ENCODE measurements at regions not wholly inside any gene's neighbourhood (a gene's known extent, or its start where the extent isn't known, plus 50 kb on each side); places are given as distances from the start of the nearest gene placed in this dataset.
"Not testable (repeated sequence)": the region's sequence is repeated elsewhere in the genome, so short reads cannot be mapped to it uniquely, and the experiment has no call there.

- Histone ChIP-seq H3K27ac (no peak overlapping the region), H3K36me3 (no peaks in the 10 kb centered on the region), H3K9me3 (no peaks in the 10 kb centered on the region), H3K27me3 (no peaks in the 10 kb centered on the region), H3K4me3 (no peak overlapping the region), H3K4me1 (no peaks in the 10 kb centered on the region)
- no peak for TF ChIP-seq CTCF (IDR thresholded peaks at IDR 0.05)
- TF ChIP-seq POLR2A (IDR thresholded peaks at IDR 0.05) = no peak
- DNase-seq = no peak
- intact Hi-C loops (cut with DNase I; ENCODE audit: low total_unique reads) = no loop called here
Observed at GRCh38 chr11:44367452-44367851, 57.5 kb upstream of the ALX4 start.

- H3K27me3 ChIP-seq = no peaks in the 10 kb centered on the region
- H3K36me3 ChIP-seq = no peaks in the 10 kb centered on the region
- H3K4me3 ChIP-seq = no peak overlapping the region
- intact Hi-C loops (cut with DNase I; ENCODE audit: low total_unique reads) = no loop called here
- H3K27ac ChIP-seq = no peak overlapping the region
- H3K4me1 ChIP-seq = no peaks in the 10 kb centered on the region
- DNase-seq = no peak
- H3K9me3 ChIP-seq = no peaks in the 10 kb centered on the region
- no peak for TF ChIP-seq POLR2A (IDR thresholded peaks at IDR 0.05)
- no peak for TF ChIP-seq CTCF (IDR thresholded peaks at IDR 0.05)
Observed at GRCh38 chr11:44368886-44369285, 58.9 kb upstream of the ALX4 start.

GRCh38 chr11:44371042-44371441 lies 61.1 kb upstream of the ALX4 start:
- H3K36me3 ChIP-seq; DNase-seq; H3K4me1 ChIP-seq; H3K27ac ChIP-seq; H3K4me3 ChIP-seq; H3K9me3 ChIP-seq; intact Hi-C loops (cut with DNase I; ENCODE audit: low total_unique reads); H3K27me3 ChIP-seq: not testable (repeated sequence)

GRCh38 chr11:44371706-44372105 lies 61.8 kb upstream of the ALX4 start:
- Histone ChIP-seq H3K27me3 (no peaks in the 10 kb centered on the region), H3K36me3 (no peaks in the 10 kb centered on the region), H3K4me3 (no peak overlapping the region), H3K9me3 (no peaks in the 10 kb centered on the region), H3K27ac (no peak overlapping the region), H3K4me1 (no peaks in the 10 kb centered on the region)
- no peak for TF ChIP-seq CTCF (IDR thresholded peaks at IDR 0.05)
- no peak for TF ChIP-seq POLR2A (IDR thresholded peaks at IDR 0.05)
- intact Hi-C loops (cut with DNase I; ENCODE audit: low total_unique reads) = no loop called here
- DNase-seq = no peak

- no peaks in the 10 kb centered on the region for H3K27me3 ChIP-seq
- intact Hi-C loops (cut with DNase I; ENCODE audit: low total_unique reads) = no loop called here
- no peak overlapping the region for H3K4me3 ChIP-seq
- H3K9me3 ChIP-seq = no peaks in the 10 kb centered on the region
- no peaks in the 10 kb centered on the region for H3K36me3 ChIP-seq
- no peak overlapping the region for H3K27ac ChIP-seq
- no peak for DNase-seq
- no peak for TF ChIP-seq CTCF (IDR thresholded peaks at IDR 0.05)
- TF ChIP-seq POLR2A (IDR thresholded peaks at IDR 0.05) = no peak
- H3K4me1 ChIP-seq = no peaks in the 10 kb centered on the region
Observed at GRCh38 chr11:44372989-44373388, 63.0 kb upstream of the ALX4 start.

GRCh38 chr11:44374001-44374400 lies 64.1 kb upstream of the ALX4 start:
- Histone ChIP-seq H3K36me3 (no peaks in the 10 kb centered on the region), H3K4me1 (no peaks in the 10 kb centered on the region), H3K27ac (no peak overlapping the region), H3K9me3 (no peaks in the 10 kb centered on the region), H3K4me3 (no peak overlapping the region), H3K27me3 (no peaks in the 10 kb centered on the region)
- intact Hi-C loops (cut with DNase I; ENCODE audit: low total_unique reads) = no loop called here
- TF ChIP-seq POLR2A (IDR thresholded peaks at IDR 0.05) (no peak), CTCF (IDR thresholded peaks at IDR 0.05) (no peak)
- DNase-seq = no peak

All from uterus (tissue), 3 donors.